Vagina (tissue), 2 donors: ENCODE measurements at regions not wholly inside any gene's neighbourhood (a gene's known extent, or its start where the extent isn't known, plus 50 kb on each side); places are given as distances from the start of the nearest gene placed in this dataset.

Source experiments
- CTCF ChIP-seq, 3 experiments: fragments of 450-650 bp in 2 of 3; fragments of 200-600 bp in 1 of 3; sonication (generic) in 1 of 3; IDR thresholded peaks; one replicate each; pipeline ENCODE4 v1.5.1; 2017 to 2019; ENCODE audit warnings: antibody characterized with exemption in 3 of 3, mild to moderate bottlenecking in 2 of 3, moderate library complexity in 2 of 3
- POLR2A ChIP-seq, 2 donors: fragments of 450-650 bp; IDR thresholded peaks; one replicate each; pipeline ENCODE4 v1.6.1; 2017; ENCODE audit warnings: antibody characterized with exemption in 2 of 2, mild to moderate bottlenecking in 2 of 2, moderate library complexity in 2 of 2
- POLR2AphosphoS5 ChIP-seq, 2 donors: sonication (generic); formaldehyde crosslinking; IDR thresholded peaks; one replicate each; pipeline ENCODE4 v1.9.0; 2017; ENCODE audit warnings: antibody characterized with exemption in 2 of 2, mild to moderate bottlenecking in 2 of 2, low read depth in 1 of 2; ENCODE audit not compliant: insufficient read depth in 1 of 2

- TF ChIP-seq POLR2A (IDR thresholded peaks at IDR 0.05) (no peak), POLR2AphosphoS5 (IDR thresholded peaks at IDR 0.05; ENCODE audit: insufficient read depth in 1 of 2, low read depth in 1 of 2) (no peak), CTCF (IDR thresholded peaks at IDR 0.05) (no peak)
Observed at GRCh38 chr4:45518832-45519231, 605.0 kb downstream of the GABRG1 start.
